HepG2 (cell line): ENCODE measurements at regions not wholly inside any gene's neighbourhood (a gene's known extent, or its start where the extent isn't known, plus 50 kb on each side); places are given as distances from the start of the nearest gene placed in this dataset.

Source experiments
- HDAC1 ChIP-seq: sonication (generic); formaldehyde crosslinking; IDR thresholded peaks from 2 replicates; pipeline ENCODE4 v1.5.1; 2020; ENCODE audit warnings: mild to moderate bottlenecking, missing genetic modification reagents
- RAD51 ChIP-seq: fragments of 450-650 bp; IDR thresholded peaks from 2 replicates; pipeline ENCODE4 v1.6.1; 2016; ENCODE audit warnings: borderline replicate concordance
- RARA ChIP-seq: IDR thresholded peaks from 2 replicates; pipeline ENCODE4 v1.6.1; 2016; ENCODE audit warnings: missing genetic modification reagents, missing compliant biosample characterization
- STAG1 ChIP-seq: sonication (generic); formaldehyde crosslinking; IDR thresholded peaks from 2 replicates; pipeline ENCODE4 v1.4.0; 2020; ENCODE audit warnings: missing genetic modification reagents
- TRIM24 ChIP-seq: sonication (generic); formaldehyde crosslinking; IDR thresholded peaks from 2 replicates; pipeline ENCODE4 v1.8.0; 2022; ENCODE audit warnings: mild to moderate bottlenecking, missing genetic modification reagents
- ZNF17 ChIP-seq: sonication (generic); formaldehyde crosslinking; IDR thresholded peaks from 2 replicates; pipeline ENCODE4 v1.5.0; 2020; ENCODE audit warnings: mild to moderate bottlenecking, missing genetic modification reagents
- TF ChIP-seq, protein P1 (sequence below): sonication (generic); formaldehyde crosslinking; IDR thresholded peaks from 2 replicates; pipeline ENCODE4 v1.5.0; 2020; ENCODE audit warnings: mild to moderate bottlenecking, missing genetic modification reagents
- TF ChIP-seq, protein P2 (sequence below): sonication (generic); formaldehyde crosslinking; IDR thresholded peaks from 2 replicates; pipeline ENCODE4 v1.9.0; 2021; ENCODE audit warnings: missing genetic modification reagents, borderline replicate concordance
- TF ChIP-seq, protein P3 (sequence below): sonication (generic); formaldehyde crosslinking; IDR thresholded peaks from 2 replicates; pipeline ENCODE4 v1.9.0; 2021; ENCODE audit warnings: missing genetic modification reagents, borderline replicate concordance

DNA sequence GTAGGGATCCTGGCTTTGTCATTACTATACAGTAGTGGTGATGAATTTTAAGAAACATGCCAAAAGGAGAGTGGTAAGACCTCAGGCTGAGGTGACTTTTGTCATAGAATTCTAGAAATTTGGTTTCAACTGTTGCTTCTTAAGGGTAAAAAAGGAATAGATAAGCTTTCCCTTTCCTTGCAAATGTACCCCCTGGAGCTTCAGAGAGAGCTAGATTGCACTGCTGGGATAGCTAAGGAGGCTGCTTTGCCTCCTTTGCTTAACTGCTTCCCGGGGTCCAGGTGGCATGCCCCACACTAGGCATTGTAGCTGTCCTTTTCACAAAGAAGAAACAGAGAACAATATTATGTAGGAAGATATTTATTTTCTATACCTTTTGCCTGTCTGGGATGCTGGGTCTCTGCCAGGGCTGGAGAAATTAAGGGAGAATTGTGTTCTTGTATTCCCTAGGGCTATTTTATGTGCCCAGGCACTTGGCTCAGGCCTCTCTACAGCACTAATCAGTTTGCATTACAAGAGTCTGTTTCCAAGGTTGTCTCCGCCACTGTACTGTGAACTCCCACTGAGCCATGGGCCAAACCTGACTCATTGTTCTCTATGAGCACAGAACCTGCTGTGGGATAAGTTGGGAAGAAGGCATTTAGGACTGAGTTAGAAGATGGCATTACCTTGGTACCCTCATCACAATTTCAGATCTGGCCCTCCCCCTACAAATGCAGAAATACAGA is 460.0 kb downstream of the PDCD6IP start (continued):
- TF ChIP-seq, protein P1, sequence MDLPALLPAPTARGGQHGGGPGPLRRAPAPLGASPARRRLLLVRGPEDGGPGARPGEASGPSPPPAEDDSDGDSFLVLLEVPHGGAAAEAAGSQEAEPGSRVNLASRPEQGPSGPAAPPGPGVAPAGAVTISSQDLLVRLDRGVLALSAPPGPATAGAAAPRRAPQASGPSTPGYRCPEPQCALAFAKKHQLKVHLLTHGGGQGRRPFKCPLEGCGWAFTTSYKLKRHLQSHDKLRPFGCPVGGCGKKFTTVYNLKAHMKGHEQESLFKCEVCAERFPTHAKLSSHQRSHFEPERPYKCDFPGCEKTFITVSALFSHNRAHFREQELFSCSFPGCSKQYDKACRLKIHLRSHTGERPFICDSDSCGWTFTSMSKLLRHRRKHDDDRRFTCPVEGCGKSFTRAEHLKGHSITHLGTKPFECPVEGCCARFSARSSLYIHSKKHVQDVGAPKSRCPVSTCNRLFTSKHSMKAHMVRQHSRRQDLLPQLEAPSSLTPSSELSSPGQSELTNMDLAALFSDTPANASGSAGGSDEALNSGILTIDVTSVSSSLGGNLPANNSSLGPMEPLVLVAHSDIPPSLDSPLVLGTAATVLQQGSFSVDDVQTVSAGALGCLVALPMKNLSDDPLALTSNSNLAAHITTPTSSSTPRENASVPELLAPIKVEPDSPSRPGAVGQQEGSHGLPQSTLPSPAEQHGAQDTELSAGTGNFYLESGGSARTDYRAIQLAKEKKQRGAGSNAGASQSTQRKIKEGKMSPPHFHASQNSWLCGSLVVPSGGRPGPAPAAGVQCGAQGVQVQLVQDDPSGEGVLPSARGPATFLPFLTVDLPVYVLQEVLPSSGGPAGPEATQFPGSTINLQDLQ (CRISPR knock-in tag): no peak
- no peak for TF ChIP-seq RARA (CRISPR knock-in tag)
- TF ChIP-seq, protein P2, sequence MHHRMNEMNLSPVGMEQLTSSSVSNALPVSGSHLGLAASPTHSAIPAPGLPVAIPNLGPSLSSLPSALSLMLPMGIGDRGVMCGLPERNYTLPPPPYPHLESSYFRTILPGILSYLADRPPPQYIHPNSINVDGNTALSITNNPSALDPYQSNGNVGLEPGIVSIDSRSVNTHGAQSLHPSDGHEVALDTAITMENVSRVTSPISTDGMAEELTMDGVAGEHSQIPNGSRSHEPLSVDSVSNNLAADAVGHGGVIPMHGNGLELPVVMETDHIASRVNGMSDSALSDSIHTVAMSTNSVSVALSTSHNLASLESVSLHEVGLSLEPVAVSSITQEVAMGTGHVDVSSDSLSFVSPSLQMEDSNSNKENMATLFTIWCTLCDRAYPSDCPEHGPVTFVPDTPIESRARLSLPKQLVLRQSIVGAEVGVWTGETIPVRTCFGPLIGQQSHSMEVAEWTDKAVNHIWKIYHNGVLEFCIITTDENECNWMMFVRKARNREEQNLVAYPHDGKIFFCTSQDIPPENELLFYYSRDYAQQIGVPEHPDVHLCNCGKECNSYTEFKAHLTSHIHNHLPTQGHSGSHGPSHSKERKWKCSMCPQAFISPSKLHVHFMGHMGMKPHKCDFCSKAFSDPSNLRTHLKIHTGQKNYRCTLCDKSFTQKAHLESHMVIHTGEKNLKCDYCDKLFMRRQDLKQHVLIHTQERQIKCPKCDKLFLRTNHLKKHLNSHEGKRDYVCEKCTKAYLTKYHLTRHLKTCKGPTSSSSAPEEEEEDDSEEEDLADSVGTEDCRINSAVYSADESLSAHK: no peak
- no peak for TF ChIP-seq ZNF17 (CRISPR knock-in tag)
- TF ChIP-seq HDAC1 (CRISPR knock-in tag): no peak
- TF ChIP-seq TRIM24: no peak
- TF ChIP-seq RAD51: no peak
- TF ChIP-seq STAG1: no peak
- TF ChIP-seq, protein P3, sequence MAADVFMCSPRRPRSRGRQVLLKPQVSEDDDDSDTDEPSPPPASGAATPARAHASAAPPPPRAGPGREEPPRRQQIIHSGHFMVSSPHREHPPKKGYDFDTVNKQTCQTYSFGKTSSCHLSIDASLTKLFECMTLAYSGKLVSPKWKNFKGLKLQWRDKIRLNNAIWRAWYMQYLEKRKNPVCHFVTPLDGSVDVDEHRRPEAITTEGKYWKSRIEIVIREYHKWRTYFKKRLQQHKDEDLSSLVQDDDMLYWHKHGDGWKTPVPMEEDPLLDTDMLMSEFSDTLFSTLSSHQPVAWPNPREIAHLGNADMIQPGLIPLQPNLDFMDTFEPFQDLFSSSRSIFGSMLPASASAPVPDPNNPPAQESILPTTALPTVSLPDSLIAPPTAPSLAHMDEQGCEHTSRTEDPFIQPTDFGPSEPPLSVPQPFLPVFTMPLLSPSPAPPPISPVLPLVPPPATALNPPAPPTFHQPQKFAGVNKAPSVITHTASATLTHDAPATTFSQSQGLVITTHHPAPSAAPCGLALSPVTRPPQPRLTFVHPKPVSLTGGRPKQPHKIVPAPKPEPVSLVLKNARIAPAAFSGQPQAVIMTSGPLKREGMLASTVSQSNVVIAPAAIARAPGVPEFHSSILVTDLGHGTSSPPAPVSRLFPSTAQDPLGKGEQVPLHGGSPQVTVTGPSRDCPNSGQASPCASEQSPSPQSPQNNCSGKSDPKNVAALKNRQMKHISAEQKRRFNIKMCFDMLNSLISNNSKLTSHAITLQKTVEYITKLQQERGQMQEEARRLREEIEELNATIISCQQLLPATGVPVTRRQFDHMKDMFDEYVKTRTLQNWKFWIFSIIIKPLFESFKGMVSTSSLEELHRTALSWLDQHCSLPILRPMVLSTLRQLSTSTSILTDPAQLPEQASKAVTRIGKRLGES (CRISPR knock-in tag): no peak
